K562 (cell line): ENCODE measurements at regions not wholly inside any gene's neighbourhood (a gene's known extent, or its start where the extent isn't known, plus 50 kb on each side); places are given as distances from the start of the nearest gene placed in this dataset.
A peak's percentile ranks its signal among the peaks of the same experiment; 100 is the strongest.

ENCODE experiments used
- ARNT ChIP-seq, 2 experiments: fragments of 450-650 bp; IDR thresholded peaks; 2 replicates each; pipeline ENCODE4 v1.6.1; 2016; ENCODE audit warnings: mild to moderate bottlenecking in 1 of 2
- BHLHE40 ChIP-seq: IDR thresholded peaks from 2 replicates; pipeline ENCODE4 v1.6.1; 2011; ENCODE audit warnings: low read length, improper control_type of control experiment
- CBX5 ChIP-seq: IDR thresholded peaks from 2 replicates; pipeline ENCODE4 v1.6.1; 2014; ENCODE audit warnings: low read depth, borderline replicate concordance
- CHCHD3 ChIP-seq: fragments of 250-450 bp; sonication (Bioruptor Pico); IDR thresholded peaks from 2 replicates; pipeline ENCODE4 v2.1.2; 2022; ENCODE audit warnings: mild to moderate bottlenecking
- ETS2 ChIP-seq: IDR thresholded peaks from 2 replicates; pipeline ENCODE4 v1.6.1; 2016; ENCODE audit warnings: borderline replicate concordance, missing genetic modification characterization, mild to moderate bottlenecking, moderate library complexity, missing compliant biosample characterization; ENCODE audit not compliant: poor library complexity, severe bottlenecking
- KLF10 ChIP-seq: fragments of 250-450 bp; sonication (Bioruptor Pico); IDR thresholded peaks from 2 replicates; pipeline ENCODE4 v1.6.1; 2021; ENCODE audit warnings: matching md5 sums
- LEF1 ChIP-seq: fragments of 450-650 bp; IDR thresholded peaks from 2 replicates; pipeline ENCODE4 v1.6.1; 2016; ENCODE audit warnings: mild to moderate bottlenecking
- PCBP1 ChIP-seq: fragments of 200-400 bp; formaldehyde crosslinking; IDR thresholded peaks from 2 replicates; pipeline ENCODE4 v1.6.1; 2018; ENCODE audit warnings: mild to moderate bottlenecking, low read depth, low read length; ENCODE audit not compliant: poor library complexity, severe bottlenecking
- TGIF2 ChIP-seq: sonication (generic); formaldehyde crosslinking; IDR thresholded peaks from 2 replicates; pipeline ENCODE4 v1.8.1; 2022; ENCODE audit warnings: mild to moderate bottlenecking, missing genetic modification reagents, moderate library complexity
- ZBTB8A ChIP-seq: fragments of 450-650 bp; IDR thresholded peaks from 2 replicates; pipeline ENCODE4 v1.6.1; 2018; ENCODE audit warnings: mild to moderate bottlenecking, moderate library complexity; ENCODE audit not compliant: partially characterized antibody
- ZNF445 ChIP-seq: fragments of 250-450 bp; sonication (Bioruptor Pico); IDR thresholded peaks from 2 replicates; pipeline ENCODE4 v1.4.0; 2020; ENCODE audit warnings: low read depth, mild to moderate bottlenecking, moderate library complexity
- ZNF644 ChIP-seq: fragments of 200-800 bp; sonication (Bioruptor generic); IDR thresholded peaks from 2 replicates; pipeline ENCODE4 v1.6.1; 2016; ENCODE audit warnings: low read depth, missing genetic modification characterization, missing compliant biosample characterization
- ZNF75A ChIP-seq: fragments of 450-650 bp; formaldehyde crosslinking; IDR thresholded peaks from 2 replicates; pipeline ENCODE4 v1.4.0; 2020; ENCODE audit warnings: mild to moderate bottlenecking
- ZZZ3 ChIP-seq: fragments of 450-650 bp; IDR thresholded peaks from 2 replicates; pipeline ENCODE4 v1.6.1; 2016; ENCODE audit warnings: antibody characterized with exemption, mild to moderate bottlenecking, moderate library complexity
- TF ChIP-seq, protein P1 (sequence below), 2 experiments: fragments of 250-450 bp in 1 of 2; fragments of 450-650 bp in 1 of 2; sonication (Bioruptor Pico) in 1 of 2; IDR thresholded peaks; 2 replicates each; pipeline versions ENCODE4 v1.6.1 to v1.8.0; 2016 to 2021; ENCODE audit warnings: mild to moderate bottlenecking in 2 of 2, moderate library complexity in 2 of 2, missing compliant biosample characterization in 1 of 2, missing genetic modification characterization in 1 of 2
- TF ChIP-seq, protein P2 (sequence below), 2 experiments: fragments of 450-650 bp in 1 of 2; sonication (generic) in 1 of 2; formaldehyde crosslinking in 1 of 2; IDR thresholded peaks in 1 of 2; conservative IDR thresholded peaks in 1 of 2; 2 replicates each; pipeline versions ENCODE4 v1.6.1 to v1.8.1; 2016 to 2023; ENCODE audit warnings: mild to moderate bottlenecking in 2 of 2, moderate library complexity in 2 of 2, inconsistent platforms in 1 of 2, missing genetic modification reagents in 1 of 2
- TF ChIP-seq, protein P3 (sequence below): fragments of 250-450 bp; sonication (Bioruptor Pico); IDR thresholded peaks from 2 replicates; pipeline ENCODE4 v1.8.0; 2022; ENCODE audit warnings: moderate library complexity, mild to moderate bottlenecking, inconsistent platforms
- TF ChIP-seq, protein P4 (sequence below): fragments of 250-450 bp; sonication (Bioruptor Pico); IDR thresholded peaks from 2 replicates; pipeline ENCODE4 v1.8.0; 2021; ENCODE audit warnings: moderate library complexity, mild to moderate bottlenecking, inconsistent platforms
- TF ChIP-seq, protein P5 (sequence below): IDR thresholded peaks from 2 replicates; pipeline ENCODE4 v1.6.1; 2016; ENCODE audit warnings: missing genetic modification characterization, missing compliant biosample characterization

DNA sequence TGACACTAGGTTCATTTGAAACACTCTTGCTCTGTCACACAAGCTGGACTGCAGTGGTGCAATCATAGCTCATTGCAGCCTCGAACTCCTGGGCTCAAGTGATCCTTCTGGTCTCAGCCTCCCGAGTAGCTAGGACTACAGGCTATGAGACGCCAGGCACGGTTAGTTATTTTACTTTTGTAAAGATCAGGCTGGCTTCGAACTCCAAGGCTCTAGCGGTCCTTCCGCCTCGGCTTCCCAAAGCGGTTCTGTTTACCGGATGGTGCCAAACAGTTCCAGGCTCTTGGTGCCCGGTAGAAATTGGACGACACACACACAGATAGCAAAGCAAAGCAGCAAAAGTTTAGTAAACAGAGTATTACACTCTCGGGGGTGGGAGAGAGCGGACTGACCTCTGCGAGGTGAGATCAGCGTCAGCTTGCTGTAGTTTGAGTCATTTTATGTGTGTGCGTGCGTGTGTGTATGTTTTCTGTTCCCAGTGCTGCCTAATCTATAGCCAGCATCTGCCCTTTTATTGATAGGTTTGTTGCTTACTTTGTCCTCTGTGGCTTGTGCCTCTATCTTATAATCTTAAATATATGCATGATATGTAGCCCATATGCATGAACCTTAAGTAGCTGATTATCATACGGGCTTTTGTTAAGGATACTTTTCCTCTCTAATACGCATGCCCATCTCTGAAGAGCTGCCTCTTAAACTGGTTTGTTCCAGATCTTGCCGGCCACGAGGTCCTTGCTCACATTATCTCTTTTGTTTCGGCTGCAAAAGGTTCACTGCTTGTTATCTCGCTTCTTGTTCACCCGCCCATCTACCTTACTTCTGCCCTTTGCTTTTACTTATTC, 75.2 kb downstream of the OR2B2 start (continued):
- TF ChIP-seq PCBP1 (no peak), ZZZ3 (no peak), LEF1 (peak; percentile 95), ETS2 (tag) (no peak), ZNF75A (peak; percentile 20; the same call in 1 of the 2 replicates), TGIF2 (CRISPR knock-in tag) (no peak), ZNF644 (0 out of 2 replicates have a peak, but pooled peaks have one; percentile 20), CHCHD3 (CRISPR knock-in tag) (peak; percentile 92), ARNT (IDR thresholded peaks at IDR 0.05) (peak in 1 of 2 experiments; percentile 88; a peak in 1 of 4 replicates), ZNF445 (no peak), ZBTB8A (no peak), BHLHE40 (peak; percentile 66), KLF10 (CRISPR knock-in tag) (peak; percentile 90), CBX5 (no peak)
- TF ChIP-seq, protein P1, sequence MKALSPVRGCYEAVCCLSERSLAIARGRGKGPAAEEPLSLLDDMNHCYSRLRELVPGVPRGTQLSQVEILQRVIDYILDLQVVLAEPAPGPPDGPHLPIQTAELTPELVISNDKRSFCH (CRISPR knock-in tag; IDR thresholded peaks at IDR 0.05) = no peak
- TF ChIP-seq, protein P1 (tag; IDR thresholded peaks at IDR 0.05) = 0 out of 2 replicates have a peak, but pooled peaks have one; percentile 24
- TF ChIP-seq, protein P2, sequence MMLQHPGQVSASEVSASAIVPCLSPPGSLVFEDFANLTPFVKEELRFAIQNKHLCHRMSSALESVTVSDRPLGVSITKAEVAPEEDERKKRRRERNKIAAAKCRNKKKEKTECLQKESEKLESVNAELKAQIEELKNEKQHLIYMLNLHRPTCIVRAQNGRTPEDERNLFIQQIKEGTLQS (IDR thresholded peaks at IDR 0.05) = peak; percentile 93
- TF ChIP-seq, protein P2 (CRISPR knock-in tag; conservative IDR thresholded peaks at IDR 0.05) = 0 out of 2 replicates have a peak, but pooled peaks have one; percentile 8
- TF ChIP-seq, protein P3, sequence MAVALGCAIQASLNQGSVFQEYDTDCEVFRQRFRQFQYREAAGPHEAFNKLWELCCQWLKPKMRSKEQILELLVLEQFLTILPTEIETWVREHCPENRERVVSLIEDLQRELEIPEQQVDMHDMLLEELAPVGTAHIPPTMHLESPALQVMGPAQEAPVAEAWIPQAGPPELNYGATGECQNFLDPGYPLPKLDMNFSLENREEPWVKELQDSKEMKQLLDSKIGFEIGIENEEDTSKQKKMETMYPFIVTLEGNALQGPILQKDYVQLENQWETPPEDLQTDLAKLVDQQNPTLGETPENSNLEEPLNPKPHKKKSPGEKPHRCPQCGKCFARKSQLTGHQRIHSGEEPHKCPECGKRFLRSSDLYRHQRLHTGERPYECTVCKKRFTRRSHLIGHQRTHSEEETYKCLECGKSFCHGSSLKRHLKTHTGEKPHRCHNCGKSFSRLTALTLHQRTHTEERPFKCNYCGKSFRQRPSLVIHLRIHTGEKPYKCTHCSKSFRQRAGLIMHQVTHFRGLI (CRISPR knock-in tag) = no peak
- TF ChIP-seq, protein P4, sequence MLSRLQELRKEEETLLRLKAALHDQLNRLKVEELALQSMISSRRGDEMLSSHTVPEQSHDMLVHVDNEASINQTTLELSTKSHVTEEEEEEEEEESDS (CRISPR knock-in tag) = no peak
- TF ChIP-seq, protein P5, sequence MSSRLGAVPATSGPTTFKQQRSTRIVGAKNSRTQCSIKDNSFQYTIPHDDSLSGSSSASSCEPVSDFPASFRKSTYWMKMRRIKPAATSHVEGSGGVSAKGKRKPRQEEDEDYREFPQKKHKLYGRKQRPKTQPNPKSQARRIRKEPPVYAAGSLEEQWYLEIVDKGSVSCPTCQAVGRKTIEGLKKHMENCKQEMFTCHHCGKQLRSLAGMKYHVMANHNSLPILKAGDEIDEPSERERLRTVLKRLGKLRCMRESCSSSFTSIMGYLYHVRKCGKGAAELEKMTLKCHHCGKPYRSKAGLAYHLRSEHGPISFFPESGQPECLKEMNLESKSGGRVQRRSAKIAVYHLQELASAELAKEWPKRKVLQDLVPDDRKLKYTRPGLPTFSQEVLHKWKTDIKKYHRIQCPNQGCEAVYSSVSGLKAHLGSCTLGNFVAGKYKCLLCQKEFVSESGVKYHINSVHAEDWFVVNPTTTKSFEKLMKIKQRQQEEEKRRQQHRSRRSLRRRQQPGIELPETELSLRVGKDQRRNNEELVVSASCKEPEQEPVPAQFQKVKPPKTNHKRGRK (tag) = no peak
